ENCODE measurements at regions not wholly inside any gene's neighbourhood (a gene's known extent, or its start where the extent isn't known, plus 50 kb on each side); places are given as distances from the start of the nearest gene placed in this dataset.
"Not testable (repeated sequence)": the region's sequence is repeated elsewhere in the genome, so short reads cannot be mapped to it uniquely, and the experiment has no call there.

GRCh38 chr5:52010454-52010853 is 627.2 kb downstream of the ISL1 start:
- DNase-seq (ENCODE audit: extremely low read depth, low read depth) = no peak

GRCh38 chr5:52013523-52013922 is 630.3 kb downstream of the ISL1 start:
- DNase-seq (ENCODE audit: extremely low read depth, low read depth) = no peak

- DNase-seq (ENCODE audit: extremely low read depth, low read depth) = no peak
Measured at GRCh38 chr5:52015760-52016159, 632.5 kb downstream of the ISL1 start.

- no peak for DNase-seq (ENCODE audit: extremely low read depth, low read depth)
Measured at GRCh38 chr5:52017567-52017966, 634.3 kb downstream of the ISL1 start.

- no peak for DNase-seq (ENCODE audit: extremely low read depth, low read depth)
Measured at GRCh38 chr5:52024359-52024758, 641.1 kb downstream of the ISL1 start.

- not testable (repeated sequence) for DNase-seq (ENCODE audit: extremely low read depth, low read depth)
Measured at GRCh38 chr5:52029836-52030235, 646.6 kb downstream of the ISL1 start.

GRCh38 chr5:52041842-52042241 is 658.6 kb downstream of the ISL1 start:
- DNase-seq (ENCODE audit: extremely low read depth, low read depth) = no peak

GRCh38 chr5:52043137-52043536 is 659.9 kb downstream of the ISL1 start:
- DNase-seq (ENCODE audit: extremely low read depth, low read depth) = no peak

- no peak for DNase-seq (ENCODE audit: extremely low read depth, low read depth)
Measured at GRCh38 chr5:52043543-52043942, 660.3 kb downstream of the ISL1 start.

- DNase-seq (ENCODE audit: extremely low read depth, low read depth) = no peak
Measured at GRCh38 chr5:52051759-52052158, 668.5 kb downstream of the ISL1 start.

GRCh38 chr5:52063186-52063585 is 679.9 kb downstream of the ISL1 start:
- no peak for DNase-seq (ENCODE audit: extremely low read depth, low read depth)

- no peak for DNase-seq (ENCODE audit: extremely low read depth, low read depth)
Measured at GRCh38 chr5:52065182-52065581, 681.9 kb downstream of the ISL1 start.

GRCh38 chr5:52069997-52070396 is 686.7 kb downstream of the ISL1 start:
- no peak for DNase-seq (ENCODE audit: extremely low read depth, low read depth)

- DNase-seq (ENCODE audit: extremely low read depth, low read depth) = no peak
Measured at GRCh38 chr5:52073993-52074689, 690.9 kb downstream of the ISL1 start.

- DNase-seq (ENCODE audit: extremely low read depth, low read depth) = no peak
Measured at GRCh38 chr5:52077941-52078815, 694.9 kb downstream of the ISL1 start.

GRCh38 chr5:52102311-52102710 is 685.4 kb upstream of the ITGA1 start:
- DNase-seq (ENCODE audit: extremely low read depth, low read depth) = not testable (repeated sequence)

GRCh38 chr5:52107210-52107905 is 680.4 kb upstream of the ITGA1 start:
- no peak for DNase-seq (ENCODE audit: extremely low read depth, low read depth)

GRCh38 chr5:52119768-52120167 is 667.9 kb upstream of the ITGA1 start:
- no peak for DNase-seq (ENCODE audit: extremely low read depth, low read depth)

GRCh38 chr5:52132053-52132452 is 655.7 kb upstream of the ITGA1 start:
- DNase-seq (ENCODE audit: extremely low read depth, low read depth) = no peak

- no peak for DNase-seq (ENCODE audit: extremely low read depth, low read depth)
Measured at GRCh38 chr5:52134013-52134650, 653.6 kb upstream of the ITGA1 start.

All from NCI-H460 (cell line).